Liver (tissue), 8 donors: ENCODE measurements at regions not wholly inside any gene's neighbourhood (a gene's known extent, or its start where the extent isn't known, plus 50 kb on each side); places are given as distances from the start of the nearest gene placed in this dataset.
"Not testable (repeated sequence)": the region's sequence is repeated elsewhere in the genome, so short reads cannot be mapped to it uniquely, and the experiment has no call there.

ENCODE experiments used
- DNase-seq: peaks from one replicate; pipeline ENCODE4 v3.0.0-alpha.2; 2017; ENCODE audit warnings: low spot score
- H3K27ac ChIP-seq, 2 donors: one replicate each; pipeline ENCODE4 v1.7.0; 2013; ENCODE audit warnings: inconsistent platforms in 2 of 2, low read length in 2 of 2, control low read depth in 1 of 2, low read depth in 1 of 2, mild to moderate bottlenecking in 1 of 2
- H3K27me3 ChIP-seq, 4 donors: one replicate each; pipeline versions ENCODE4 v1.6.1 to v1.7.0; 2013; ENCODE audit warnings: low read length in 3 of 4, inconsistent platforms in 1 of 4, mild to moderate bottlenecking in 1 of 4, moderate library complexity in 1 of 4; ENCODE audit not compliant: control insufficient read depth in 4 of 4, insufficient read depth in 4 of 4
- H3K36me3 ChIP-seq, 4 donors: one replicate each; pipeline versions ENCODE4 v1.6.1 to v1.7.0; 2013; ENCODE audit warnings: low read length in 3 of 4, mild to moderate bottlenecking in 3 of 4, low read depth in 1 of 4, moderate library complexity in 1 of 4; ENCODE audit not compliant: control insufficient read depth in 4 of 4, insufficient read depth in 3 of 4
- H3K4me1 ChIP-seq, 4 donors: one replicate each; pipeline versions ENCODE4 v1.6.1 to v1.7.0; 2013; ENCODE audit warnings: low read length in 3 of 4, mild to moderate bottlenecking in 3 of 4, moderate library complexity in 1 of 4; ENCODE audit not compliant: control insufficient read depth in 4 of 4, insufficient read depth in 4 of 4
- H3K4me3 ChIP-seq, 3 donors: one replicate each; pipeline versions ENCODE4 v1.6.1 to v1.7.0; 2013; ENCODE audit warnings: low read length in 3 of 3, control low read depth in 1 of 3, low read depth in 1 of 3, mild to moderate bottlenecking in 1 of 3
- H3K9ac ChIP-seq, 2 donors: one replicate each; pipeline ENCODE4 v1.7.0; 2013; ENCODE audit warnings: low read length in 2 of 2, mild to moderate bottlenecking in 2 of 2, moderate library complexity in 2 of 2, control low read depth in 1 of 2, low read depth in 1 of 2
- H3K9me3 ChIP-seq, 4 donors: one replicate each; pipeline versions ENCODE4 v1.6.1 to v1.7.0; 2013; ENCODE audit warnings: low read length in 3 of 4; ENCODE audit not compliant: control insufficient read depth in 4 of 4
- FOXA1 ChIP-seq: IDR thresholded peaks from 2 replicates; pipeline ENCODE4 v1.6.1; 2016; ENCODE audit warnings: antibody characterized with exemption
- FOXA2 ChIP-seq: IDR thresholded peaks from 2 replicates; pipeline ENCODE4 v1.6.1; 2016; ENCODE audit warnings: antibody characterized with exemption
- GABPA ChIP-seq, 2 donors: IDR thresholded peaks in 1 of 2; conservative IDR thresholded peaks in 1 of 2; 2 replicates each; pipeline ENCODE4 v1.6.1; 2016; ENCODE audit warnings: antibody characterized with exemption in 2 of 2, mild to moderate bottlenecking in 1 of 2, moderate library complexity in 1 of 2
- HNF4A ChIP-seq, 2 donors: conservative IDR thresholded peaks; 2 replicates each; pipeline ENCODE4 v1.6.1; 2016; ENCODE audit warnings: antibody characterized with exemption in 2 of 2, mild to moderate bottlenecking in 2 of 2
- HNF4G ChIP-seq: IDR thresholded peaks from 2 replicates; pipeline ENCODE4 v1.6.1; 2016; ENCODE audit warnings: antibody characterized with exemption
- JUND ChIP-seq, 2 donors: IDR thresholded peaks; 2 replicates each; pipeline ENCODE4 v1.6.1; 2016; ENCODE audit warnings: antibody characterized with exemption in 2 of 2
- NR2F2 ChIP-seq: IDR thresholded peaks from 2 replicates; pipeline ENCODE4 v1.6.1; 2016; ENCODE audit warnings: antibody characterized with exemption
- RAD21 ChIP-seq, 2 donors: IDR thresholded peaks; 2 replicates each; pipeline ENCODE4 v1.6.1; 2016; ENCODE audit warnings: antibody characterized with exemption in 2 of 2, mild to moderate bottlenecking in 2 of 2
- REST ChIP-seq: IDR thresholded peaks from 2 replicates; pipeline ENCODE4 v1.6.1; 2016; ENCODE audit warnings: antibody characterized with exemption, mild to moderate bottlenecking
- RXRA ChIP-seq, 2 donors: IDR thresholded peaks; 2 replicates each; pipeline ENCODE4 v1.6.1; 2017 to 2018; ENCODE audit warnings: antibody characterized with exemption in 2 of 2, mild to moderate bottlenecking in 1 of 2
- SP1 ChIP-seq: IDR thresholded peaks from 2 replicates; pipeline ENCODE4 v1.6.1; 2018; ENCODE audit warnings: antibody characterized with exemption, mild to moderate bottlenecking
- TAF1 ChIP-seq: conservative IDR thresholded peaks from 2 replicates; pipeline ENCODE4 v1.6.1; 2016; ENCODE audit warnings: antibody characterized with exemption, mild to moderate bottlenecking
- YY1 ChIP-seq: IDR thresholded peaks from 2 replicates; pipeline ENCODE4 v1.6.1; 2016; ENCODE audit warnings: antibody characterized with exemption, mild to moderate bottlenecking
- WGBS: extraction: QIAGEN DNeasy Blood & Tissue Kit; methylation state at CpG from one replicate; pipeline ENCODE4 v1.1.7; 2013; 5-methylcytosine and 5-hydroxymethylcytosine counted together
- TF ChIP-seq, protein P1 (sequence below): IDR thresholded peaks from 2 replicates; pipeline ENCODE4 v1.6.1; 2016; ENCODE audit warnings: antibody characterized with exemption
- TF ChIP-seq, protein P2 (sequence below): fragments of 150-350 bp; IDR thresholded peaks from 2 replicates; pipeline ENCODE4 v1.5.1; 2017; ENCODE audit warnings: improper control_type of control experiment, low read depth, low read length; ENCODE audit not compliant: missing input control
- TF ChIP-seq, protein P3 (sequence below): IDR thresholded peaks from 2 replicates; pipeline ENCODE4 v1.6.1; 2016; ENCODE audit warnings: antibody characterized with exemption
- donor health status: healthy.
- donor health status: healthy.
- donor health status: healthy.
- donor health status: healthy.
- donor health status: healthy.

DNA sequence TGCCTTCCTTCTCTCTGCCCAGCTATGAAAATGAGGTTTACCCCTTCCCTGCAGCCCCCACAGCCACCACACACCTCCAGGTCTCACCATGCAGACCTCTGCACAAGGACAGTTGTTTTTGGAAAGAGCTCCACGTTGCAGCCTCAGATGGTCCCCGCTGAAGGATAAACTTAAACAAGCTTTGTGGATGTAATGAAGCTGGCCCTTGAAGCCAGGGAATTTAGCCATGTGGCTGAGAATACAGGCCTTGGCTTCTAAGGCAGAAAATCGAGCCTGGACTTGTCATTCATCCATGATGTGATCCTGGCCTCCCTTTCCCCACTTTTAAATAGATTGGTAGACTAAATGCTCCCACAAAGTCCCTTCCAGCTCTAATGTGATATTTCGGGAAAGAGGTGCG is 79.4 kb downstream of the TBX3 start:
- Histone ChIP-seq H3K9me3 (no peaks in the 10 kb centered on the region), H3K9ac (no peak overlapping the region), H3K4me1 (no peaks in the 10 kb centered on the region), H3K27ac (no peak overlapping the region), H3K4me3 (no peak overlapping the region), H3K27me3 (no peaks in the 10 kb centered on the region), H3K36me3 (no peaks in the 10 kb centered on the region)
- no peak for TF ChIP-seq GABPA (IDR thresholded peaks at IDR 0.05 in 1 of 2, conservative IDR thresholded peaks at IDR 0.05 in 1 of 2)
- TF ChIP-seq YY1 = no peak
- TF ChIP-seq JUND (IDR thresholded peaks at IDR 0.05) = no peak
- no peak for TF ChIP-seq FOXA1
- no peak for TF ChIP-seq HNF4A (conservative IDR thresholded peaks at IDR 0.05)
- TF ChIP-seq TAF1 = no peak
- no peak for TF ChIP-seq SP1
- no peak for TF ChIP-seq REST
- TF ChIP-seq, protein P1, sequence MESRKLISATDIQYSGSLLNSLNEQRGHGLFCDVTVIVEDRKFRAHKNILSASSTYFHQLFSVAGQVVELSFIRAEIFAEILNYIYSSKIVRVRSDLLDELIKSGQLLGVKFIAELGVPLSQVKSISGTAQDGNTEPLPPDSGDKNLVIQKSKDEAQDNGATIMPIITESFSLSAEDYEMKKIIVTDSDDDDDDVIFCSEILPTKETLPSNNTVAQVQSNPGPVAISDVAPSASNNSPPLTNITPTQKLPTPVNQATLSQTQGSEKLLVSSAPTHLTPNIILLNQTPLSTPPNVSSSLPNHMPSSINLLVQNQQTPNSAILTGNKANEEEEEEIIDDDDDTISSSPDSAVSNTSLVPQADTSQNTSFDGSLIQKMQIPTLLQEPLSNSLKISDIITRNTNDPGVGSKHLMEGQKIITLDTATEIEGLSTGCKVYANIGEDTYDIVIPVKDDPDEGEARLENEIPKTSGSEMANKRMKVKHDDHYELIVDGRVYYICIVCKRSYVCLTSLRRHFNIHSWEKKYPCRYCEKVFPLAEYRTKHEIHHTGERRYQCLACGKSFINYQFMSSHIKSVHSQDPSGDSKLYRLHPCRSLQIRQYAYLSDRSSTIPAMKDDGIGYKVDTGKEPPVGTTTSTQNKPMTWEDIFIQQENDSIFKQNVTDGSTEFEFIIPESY = no peak
- TF ChIP-seq NR2F2 = no peak
- TF ChIP-seq FOXA2 = no peak
- TF ChIP-seq RAD21 (IDR thresholded peaks at IDR 0.05) = no peak
- TF ChIP-seq, protein P2, sequence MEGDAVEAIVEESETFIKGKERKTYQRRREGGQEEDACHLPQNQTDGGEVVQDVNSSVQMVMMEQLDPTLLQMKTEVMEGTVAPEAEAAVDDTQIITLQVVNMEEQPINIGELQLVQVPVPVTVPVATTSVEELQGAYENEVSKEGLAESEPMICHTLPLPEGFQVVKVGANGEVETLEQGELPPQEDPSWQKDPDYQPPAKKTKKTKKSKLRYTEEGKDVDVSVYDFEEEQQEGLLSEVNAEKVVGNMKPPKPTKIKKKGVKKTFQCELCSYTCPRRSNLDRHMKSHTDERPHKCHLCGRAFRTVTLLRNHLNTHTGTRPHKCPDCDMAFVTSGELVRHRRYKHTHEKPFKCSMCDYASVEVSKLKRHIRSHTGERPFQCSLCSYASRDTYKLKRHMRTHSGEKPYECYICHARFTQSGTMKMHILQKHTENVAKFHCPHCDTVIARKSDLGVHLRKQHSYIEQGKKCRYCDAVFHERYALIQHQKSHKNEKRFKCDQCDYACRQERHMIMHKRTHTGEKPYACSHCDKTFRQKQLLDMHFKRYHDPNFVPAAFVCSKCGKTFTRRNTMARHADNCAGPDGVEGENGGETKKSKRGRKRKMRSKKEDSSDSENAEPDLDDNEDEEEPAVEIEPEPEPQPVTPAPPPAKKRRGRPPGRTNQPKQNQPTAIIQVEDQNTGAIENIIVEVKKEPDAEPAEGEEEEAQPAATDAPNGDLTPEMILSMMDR = no peak
- TF ChIP-seq HNF4G = no peak
- no peak for TF ChIP-seq RXRA (IDR thresholded peaks at IDR 0.05)
- TF ChIP-seq, protein P3, sequence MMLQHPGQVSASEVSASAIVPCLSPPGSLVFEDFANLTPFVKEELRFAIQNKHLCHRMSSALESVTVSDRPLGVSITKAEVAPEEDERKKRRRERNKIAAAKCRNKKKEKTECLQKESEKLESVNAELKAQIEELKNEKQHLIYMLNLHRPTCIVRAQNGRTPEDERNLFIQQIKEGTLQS = no peak
- no peak for DNase-seq
- WGBS = 59% methylated on average over 5 of the region's 5 CpGs

DNA sequence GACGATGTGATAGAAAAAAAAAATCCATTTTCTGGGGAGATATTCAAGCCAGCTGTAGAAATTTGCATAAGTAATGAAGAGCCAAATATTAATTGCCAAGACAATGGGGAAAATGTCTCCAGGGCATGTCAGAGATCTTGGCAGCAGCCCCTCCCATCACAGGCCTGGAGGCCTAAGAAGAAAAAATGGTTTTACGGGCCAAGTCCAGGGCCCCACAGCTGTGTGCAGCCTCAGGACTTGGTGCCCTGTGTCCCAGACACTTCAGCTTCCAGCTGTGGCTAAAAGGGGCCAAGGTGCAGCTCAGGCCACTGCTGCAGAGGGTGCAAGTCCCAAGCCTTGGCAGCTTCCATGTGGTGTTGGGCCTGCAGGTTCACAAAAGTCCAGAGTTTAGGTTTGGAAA is 83.4 kb downstream of the TBX3 start:
- H3K4me3 ChIP-seq, H3K9ac ChIP-seq, H3K4me1 ChIP-seq, DNase-seq, H3K27me3 ChIP-seq, H3K9me3 ChIP-seq, H3K27ac ChIP-seq, H3K36me3 ChIP-seq: not testable (repeated sequence)
- WGBS = 94% methylated on average over 2 of the region's 2 CpGs
